ENCODE measurements at regions not wholly inside any gene's neighbourhood (a gene's known extent, or its start where the extent isn't known, plus 50 kb on each side); places are given as distances from the start of the nearest gene placed in this dataset.
A peak's percentile ranks its signal among the peaks of the same experiment; 100 is the strongest.

DNA sequence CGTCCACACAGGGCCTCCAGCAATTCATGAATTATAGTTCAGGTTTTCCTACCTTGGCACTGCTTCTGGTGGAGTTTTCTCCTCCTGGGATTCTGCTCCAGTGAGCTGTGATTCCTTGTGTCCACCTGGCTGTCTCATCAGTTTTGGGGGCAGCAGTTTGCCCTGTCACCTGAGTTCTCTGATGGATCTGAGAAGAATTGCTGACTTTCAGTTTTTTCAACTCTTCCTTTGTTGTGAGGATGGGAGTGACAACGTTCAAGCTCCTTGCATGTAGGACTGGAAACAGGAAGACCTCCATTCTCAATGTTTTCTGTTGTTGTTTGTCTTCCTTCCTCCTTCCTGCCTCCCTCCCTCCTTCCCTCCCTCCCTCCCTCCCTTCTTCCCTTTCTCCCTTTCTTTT is 359.0 kb downstream of the TSN start:
- POLR2A ChIA-PET, result no interaction called here
- intact Hi-C loops (cut with micrococcal nuclease), result no loop called here
- CTCF ChIA-PET, result interaction anchor here (0.6 kb wide), 1 partner anchor 664 kb away, joined by 3 read pairs; no protein-coding TSS in a partner anchor
- no peak for DNase-seq (ENCODE audit: unreplicated experiment)
- Mint-ChIP-seq H3K4me1 (ENCODE audit: insufficient read depth, unreplicated experiment) (no peaks in the 10 kb centered on the region), H3K27me3 (ENCODE audit: insufficient read depth, unreplicated experiment) (peaks cover 13% of the 10 kb centered on the region), H3K36me3 (ENCODE audit: insufficient read depth, unreplicated experiment) (no peaks in the 10 kb centered on the region), H3K9me3 (ENCODE audit: unreplicated experiment) (no peaks in the 10 kb centered on the region), H3K27ac (ENCODE audit: low read depth, unreplicated experiment) (no peak overlapping the region), H3K4me3 (ENCODE audit: unreplicated experiment) (no peak overlapping the region)
- TF ChIP-seq, protein P1, sequence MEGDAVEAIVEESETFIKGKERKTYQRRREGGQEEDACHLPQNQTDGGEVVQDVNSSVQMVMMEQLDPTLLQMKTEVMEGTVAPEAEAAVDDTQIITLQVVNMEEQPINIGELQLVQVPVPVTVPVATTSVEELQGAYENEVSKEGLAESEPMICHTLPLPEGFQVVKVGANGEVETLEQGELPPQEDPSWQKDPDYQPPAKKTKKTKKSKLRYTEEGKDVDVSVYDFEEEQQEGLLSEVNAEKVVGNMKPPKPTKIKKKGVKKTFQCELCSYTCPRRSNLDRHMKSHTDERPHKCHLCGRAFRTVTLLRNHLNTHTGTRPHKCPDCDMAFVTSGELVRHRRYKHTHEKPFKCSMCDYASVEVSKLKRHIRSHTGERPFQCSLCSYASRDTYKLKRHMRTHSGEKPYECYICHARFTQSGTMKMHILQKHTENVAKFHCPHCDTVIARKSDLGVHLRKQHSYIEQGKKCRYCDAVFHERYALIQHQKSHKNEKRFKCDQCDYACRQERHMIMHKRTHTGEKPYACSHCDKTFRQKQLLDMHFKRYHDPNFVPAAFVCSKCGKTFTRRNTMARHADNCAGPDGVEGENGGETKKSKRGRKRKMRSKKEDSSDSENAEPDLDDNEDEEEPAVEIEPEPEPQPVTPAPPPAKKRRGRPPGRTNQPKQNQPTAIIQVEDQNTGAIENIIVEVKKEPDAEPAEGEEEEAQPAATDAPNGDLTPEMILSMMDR (IDR thresholded peaks at IDR 0.05; ENCODE audit: unreplicated experiment), result no peak
- BruUV-seq (replicated peaks), result no TSS peak

DNA sequence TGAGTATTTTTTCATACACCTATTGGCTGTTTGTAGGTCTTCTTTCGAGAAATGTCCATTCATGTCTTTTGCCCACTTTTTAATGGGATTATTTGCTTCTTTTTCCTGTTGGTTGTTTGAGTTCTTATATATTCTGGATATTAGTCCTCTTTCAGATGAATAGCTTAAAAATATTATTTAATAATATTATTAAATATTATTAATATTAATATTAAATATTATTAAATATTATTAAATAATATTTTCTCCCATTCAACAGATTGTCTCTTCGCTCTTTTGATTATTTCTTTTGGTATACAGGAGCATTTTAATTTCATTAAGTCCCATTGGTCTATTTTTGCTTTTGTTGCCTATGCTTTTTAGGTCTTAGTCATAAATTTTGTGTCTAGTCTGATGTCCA is 361.9 kb downstream of the TSN start:
- no peaks in the 10 kb centered on the region for H3K4me1 Mint-ChIP-seq (ENCODE audit: insufficient read depth, unreplicated experiment)
- ChIA-PET CTCF (no interaction called here), POLR2A (no interaction called here)
- H3K9me3 Mint-ChIP-seq (ENCODE audit: unreplicated experiment), result peaks cover 16% of the 10 kb centered on the region
- TF ChIP-seq, protein P1 (IDR thresholded peaks at IDR 0.05; ENCODE audit: unreplicated experiment), result no peak
- no TSS peak for BruUV-seq (replicated peaks)
- DNase-seq (ENCODE audit: unreplicated experiment), result no peak
- intact Hi-C loops (cut with micrococcal nuclease), result no loop called here
- H3K36me3 Mint-ChIP-seq (ENCODE audit: insufficient read depth, unreplicated experiment), result peaks cover 7% of the 10 kb centered on the region
- peaks cover 9% of the 10 kb centered on the region for H3K27me3 Mint-ChIP-seq (ENCODE audit: insufficient read depth, unreplicated experiment)
- no peak overlapping the region for H3K27ac Mint-ChIP-seq (ENCODE audit: low read depth, unreplicated experiment)
- H3K4me3 Mint-ChIP-seq (ENCODE audit: unreplicated experiment), result no peak overlapping the region

DNA sequence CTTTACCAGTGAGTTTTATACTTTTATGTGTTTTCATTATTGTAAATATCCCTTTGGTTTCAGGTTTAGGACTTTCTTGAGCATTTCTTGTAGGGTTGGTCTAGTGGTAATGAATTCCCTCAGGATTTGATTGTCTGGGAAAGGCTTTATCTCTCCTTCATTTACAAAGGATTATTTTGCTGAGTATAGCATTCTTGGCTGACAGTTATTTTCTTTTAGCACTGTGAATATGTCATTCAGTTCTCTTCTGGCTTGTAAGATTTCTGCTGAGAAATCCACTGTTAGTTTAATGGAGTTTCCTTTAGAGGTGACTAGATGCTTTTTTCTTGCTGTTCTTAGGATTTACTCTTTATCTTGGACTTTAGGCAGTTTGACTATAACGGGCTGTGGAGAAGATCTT is 373.9 kb downstream of the TSN start:
- peaks cover 36% of the 10 kb centered on the region for H3K9me3 Mint-ChIP-seq (ENCODE audit: unreplicated experiment)
- no peaks in the 10 kb centered on the region for H3K36me3 Mint-ChIP-seq (ENCODE audit: insufficient read depth, unreplicated experiment)
- CTCF ChIA-PET, result interaction anchor here (0.6 kb wide), 1 partner anchor 285 kb away, joined by 3 read pairs; no protein-coding TSS in a partner anchor
- intact Hi-C loops (cut with micrococcal nuclease), result no loop called here
- H3K4me3 Mint-ChIP-seq (ENCODE audit: unreplicated experiment), result no peak overlapping the region
- no peak for DNase-seq (ENCODE audit: unreplicated experiment)
- TF ChIP-seq, protein P1 (IDR thresholded peaks at IDR 0.05; ENCODE audit: unreplicated experiment), result no peak
- POLR2A ChIA-PET, result no interaction called here
- no peaks in the 10 kb centered on the region for H3K27me3 Mint-ChIP-seq (ENCODE audit: insufficient read depth, unreplicated experiment)
- H3K4me1 Mint-ChIP-seq (ENCODE audit: insufficient read depth, unreplicated experiment), result no peaks in the 10 kb centered on the region
- no TSS peak for BruUV-seq (replicated peaks)
- no peak overlapping the region for H3K27ac Mint-ChIP-seq (ENCODE audit: low read depth, unreplicated experiment)

DNA sequence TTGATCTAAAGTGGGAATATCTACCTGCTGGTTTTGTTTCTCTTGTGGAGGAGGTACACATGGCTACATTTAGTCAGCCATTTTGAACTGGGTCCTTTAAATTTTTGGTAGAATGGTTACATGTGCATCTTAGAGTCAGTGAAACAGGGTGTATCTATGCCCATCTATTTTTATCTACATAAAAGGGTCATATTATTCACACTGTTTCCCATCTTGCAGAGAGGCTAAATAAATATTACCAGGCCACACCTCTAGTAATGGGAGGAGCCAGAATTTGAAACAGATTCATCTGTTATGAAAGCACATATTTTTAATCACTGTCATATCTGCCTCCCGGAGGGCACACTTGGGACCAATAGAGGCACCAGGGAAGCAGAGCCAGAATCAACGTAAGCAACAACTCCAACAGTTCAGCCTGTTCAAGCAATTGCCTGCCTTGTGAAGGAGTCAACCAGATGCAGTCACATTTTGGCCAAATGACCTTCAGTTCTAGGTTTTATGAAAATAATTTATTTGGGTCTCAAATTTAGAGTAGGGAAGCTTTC is 376.8 kb downstream of the TSN start:
- TF ChIP-seq, protein P1 (IDR thresholded peaks at IDR 0.05; ENCODE audit: unreplicated experiment), result no peak
- no peak overlapping the region for H3K27ac Mint-ChIP-seq (ENCODE audit: low read depth, unreplicated experiment)
- H3K36me3 Mint-ChIP-seq (ENCODE audit: insufficient read depth, unreplicated experiment), result no peaks in the 10 kb centered on the region
- ChIA-PET CTCF (no interaction called here), POLR2A (no interaction called here)
- intact Hi-C loops (cut with micrococcal nuclease), result no loop called here
- H3K27me3 Mint-ChIP-seq (ENCODE audit: insufficient read depth, unreplicated experiment), result no peaks in the 10 kb centered on the region
- DNase-seq (ENCODE audit: unreplicated experiment), result peak; percentile 56
- no peaks in the 10 kb centered on the region for H3K4me1 Mint-ChIP-seq (ENCODE audit: insufficient read depth, unreplicated experiment)
- peaks cover 22% of the 10 kb centered on the region for H3K9me3 Mint-ChIP-seq (ENCODE audit: unreplicated experiment)
- H3K4me3 Mint-ChIP-seq (ENCODE audit: unreplicated experiment), result no peak overlapping the region
- no TSS peak for BruUV-seq (replicated peaks)
